Type B pancreatic cell (in vitro differentiated cells): ENCODE measurements at regions not wholly inside any gene's neighbourhood (a gene's known extent, or its start where the extent isn't known, plus 50 kb on each side); places are given as distances from the start of the nearest gene placed in this dataset.

Experiments
- DNase-seq: peaks from one replicate; pipeline ENCODE4 v3.0.0; 2021; ENCODE audit warnings: mixed read lengths; ENCODE audit not compliant: unreplicated experiment; ENCODE audit errors: extremely low spot score
- H3K27ac Mint-ChIP-seq: 2 replicates; pipeline ENCODE4 v1.8.0; 2021; ENCODE audit warnings: mild to moderate bottlenecking, mixed read lengths
- H3K27me3 Mint-ChIP-seq: 2 replicates; pipeline ENCODE4 v1.8.0; 2021; ENCODE audit warnings: mixed read lengths
- H3K36me3 Mint-ChIP-seq: 2 replicates; pipeline ENCODE4 v1.8.0; 2021; ENCODE audit warnings: mixed read lengths
- H3K4me1 Mint-ChIP-seq: one replicate; pipeline ENCODE4 v1.8.0; 2021; ENCODE audit warnings: mixed read lengths; ENCODE audit not compliant: unreplicated experiment
- H3K4me3 Mint-ChIP-seq: 2 replicates; pipeline ENCODE4 v1.8.0; 2021; ENCODE audit warnings: mild to moderate bottlenecking, mixed read lengths
- H3K9me3 Mint-ChIP-seq: 2 replicates; pipeline ENCODE4 v1.8.0; 2021; ENCODE audit warnings: mixed read lengths
- TF ChIP-seq, protein P1 (sequence below): fragments of 200-600 bp; sonication (generic); conservative IDR thresholded peaks from 2 replicates; pipeline ENCODE4 v1.5.0; 2021; ENCODE audit warnings: antibody characterized with exemption, mild to moderate bottlenecking

GRCh38 chr5:124330595-124331220 lies 415.7 kb downstream of the ZNF608 start:
- peaks cover 7% of the 10 kb centered on the region for H3K4me1 Mint-ChIP-seq
- no peaks in the 10 kb centered on the region for H3K36me3 Mint-ChIP-seq
- no peak overlapping the region for H3K4me3 Mint-ChIP-seq
- H3K27ac Mint-ChIP-seq: no peak overlapping the region
- H3K27me3 Mint-ChIP-seq: peaks cover 3% of the 10 kb centered on the region
- TF ChIP-seq, protein P1, sequence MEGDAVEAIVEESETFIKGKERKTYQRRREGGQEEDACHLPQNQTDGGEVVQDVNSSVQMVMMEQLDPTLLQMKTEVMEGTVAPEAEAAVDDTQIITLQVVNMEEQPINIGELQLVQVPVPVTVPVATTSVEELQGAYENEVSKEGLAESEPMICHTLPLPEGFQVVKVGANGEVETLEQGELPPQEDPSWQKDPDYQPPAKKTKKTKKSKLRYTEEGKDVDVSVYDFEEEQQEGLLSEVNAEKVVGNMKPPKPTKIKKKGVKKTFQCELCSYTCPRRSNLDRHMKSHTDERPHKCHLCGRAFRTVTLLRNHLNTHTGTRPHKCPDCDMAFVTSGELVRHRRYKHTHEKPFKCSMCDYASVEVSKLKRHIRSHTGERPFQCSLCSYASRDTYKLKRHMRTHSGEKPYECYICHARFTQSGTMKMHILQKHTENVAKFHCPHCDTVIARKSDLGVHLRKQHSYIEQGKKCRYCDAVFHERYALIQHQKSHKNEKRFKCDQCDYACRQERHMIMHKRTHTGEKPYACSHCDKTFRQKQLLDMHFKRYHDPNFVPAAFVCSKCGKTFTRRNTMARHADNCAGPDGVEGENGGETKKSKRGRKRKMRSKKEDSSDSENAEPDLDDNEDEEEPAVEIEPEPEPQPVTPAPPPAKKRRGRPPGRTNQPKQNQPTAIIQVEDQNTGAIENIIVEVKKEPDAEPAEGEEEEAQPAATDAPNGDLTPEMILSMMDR: no peak
- peaks cover 6% of the 10 kb centered on the region for H3K9me3 Mint-ChIP-seq
- DNase-seq: no peak

- no peaks in the 10 kb centered on the region for H3K36me3 Mint-ChIP-seq
- TF ChIP-seq, protein P1: no peak
- H3K4me3 Mint-ChIP-seq: no peak overlapping the region
- no peak overlapping the region for H3K27ac Mint-ChIP-seq
- H3K27me3 Mint-ChIP-seq: peaks cover 3% of the 10 kb centered on the region
- DNase-seq: no peak
- H3K9me3 Mint-ChIP-seq: peaks cover 6% of the 10 kb centered on the region
- peaks cover 7% of the 10 kb centered on the region for H3K4me1 Mint-ChIP-seq
These were observed 418.2 kb downstream of the ZNF608 start for GRCh38 chr5:124328201-124328600.

GRCh38 chr5:124318661-124319060 lies 427.8 kb downstream of the ZNF608 start:
- H3K9me3 Mint-ChIP-seq: no peaks in the 10 kb centered on the region
- H3K4me3 Mint-ChIP-seq: no peak overlapping the region
- H3K27me3 Mint-ChIP-seq: no peaks in the 10 kb centered on the region
- no peak overlapping the region for H3K27ac Mint-ChIP-seq
- H3K4me1 Mint-ChIP-seq: peaks cover 12% of the 10 kb centered on the region
- H3K36me3 Mint-ChIP-seq: no peaks in the 10 kb centered on the region
- TF ChIP-seq, protein P1: no peak
- DNase-seq: no peak

DNA sequence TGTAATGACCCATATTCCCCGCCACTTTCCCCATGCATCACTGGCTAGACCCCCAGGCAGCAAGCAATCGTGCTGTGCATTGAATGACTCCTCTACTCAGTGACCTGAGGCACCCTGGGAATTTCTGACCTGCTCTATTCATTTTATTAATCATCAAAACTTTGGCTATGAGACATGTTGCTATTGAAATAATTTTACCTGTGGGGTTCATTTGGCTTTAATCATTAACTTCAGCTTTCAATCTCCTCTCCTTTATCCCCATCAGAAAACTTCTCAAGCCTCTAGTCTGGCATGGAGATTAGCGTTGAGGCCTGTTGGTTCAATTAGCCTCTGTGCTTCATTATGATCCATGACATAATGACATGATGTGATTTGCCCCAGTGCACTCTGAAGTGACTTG lies 429.0 kb downstream of the ZNF608 start:
- Mint-ChIP-seq H3K4me3 (no peak overlapping the region), H3K36me3 (no peaks in the 10 kb centered on the region), H3K4me1 (peaks cover 12% of the 10 kb centered on the region), H3K27me3 (no peaks in the 10 kb centered on the region), H3K9me3 (no peaks in the 10 kb centered on the region), H3K27ac (no peak overlapping the region)
- TF ChIP-seq, protein P1: no peak
- DNase-seq: no peak

DNA sequence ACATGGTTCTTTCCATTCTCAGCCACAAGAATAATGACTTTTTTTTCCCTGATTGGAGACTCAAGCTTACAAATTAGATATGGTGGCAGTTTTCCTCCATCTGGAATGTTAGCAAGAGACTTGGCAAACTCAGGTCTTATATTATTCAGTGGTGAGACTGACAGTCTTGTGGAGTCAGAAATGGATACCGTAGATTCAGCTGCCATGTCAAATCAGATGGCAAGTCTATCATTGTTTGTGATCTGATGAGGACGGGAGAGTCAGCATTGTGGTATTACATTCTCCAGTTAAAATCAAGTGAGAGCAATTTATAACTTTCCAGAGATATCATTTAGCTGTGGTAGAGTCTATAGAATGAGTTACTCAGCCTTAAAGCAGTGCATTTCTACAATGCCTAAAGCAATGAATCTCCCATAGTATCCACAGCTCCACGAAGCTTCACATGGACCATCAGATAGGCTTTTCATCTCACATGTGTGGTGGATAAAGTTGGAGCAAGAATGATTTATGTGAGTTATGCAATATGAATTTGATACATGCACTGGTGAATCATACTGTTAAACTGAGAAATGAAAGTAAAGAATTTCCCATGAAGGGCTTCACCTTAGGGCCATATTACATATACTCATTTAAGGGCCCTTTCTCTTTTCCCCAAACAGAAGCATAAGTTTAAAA lies 430.6 kb downstream of the ZNF608 start:
- H3K27ac Mint-ChIP-seq: no peak overlapping the region
- H3K36me3 Mint-ChIP-seq: no peaks in the 10 kb centered on the region
- no peak overlapping the region for H3K4me3 Mint-ChIP-seq
- no peaks in the 10 kb centered on the region for H3K27me3 Mint-ChIP-seq
- no peak for DNase-seq
- peaks cover 12% of the 10 kb centered on the region for H3K4me1 Mint-ChIP-seq
- TF ChIP-seq, protein P1: no peak
- peaks cover 4% of the 10 kb centered on the region for H3K9me3 Mint-ChIP-seq
